ENCODE measurements at regions not wholly inside any gene's neighbourhood (a gene's known extent, or its start where the extent isn't known, plus 50 kb on each side); places are given as distances from the start of the nearest gene placed in this dataset.

DNA sequence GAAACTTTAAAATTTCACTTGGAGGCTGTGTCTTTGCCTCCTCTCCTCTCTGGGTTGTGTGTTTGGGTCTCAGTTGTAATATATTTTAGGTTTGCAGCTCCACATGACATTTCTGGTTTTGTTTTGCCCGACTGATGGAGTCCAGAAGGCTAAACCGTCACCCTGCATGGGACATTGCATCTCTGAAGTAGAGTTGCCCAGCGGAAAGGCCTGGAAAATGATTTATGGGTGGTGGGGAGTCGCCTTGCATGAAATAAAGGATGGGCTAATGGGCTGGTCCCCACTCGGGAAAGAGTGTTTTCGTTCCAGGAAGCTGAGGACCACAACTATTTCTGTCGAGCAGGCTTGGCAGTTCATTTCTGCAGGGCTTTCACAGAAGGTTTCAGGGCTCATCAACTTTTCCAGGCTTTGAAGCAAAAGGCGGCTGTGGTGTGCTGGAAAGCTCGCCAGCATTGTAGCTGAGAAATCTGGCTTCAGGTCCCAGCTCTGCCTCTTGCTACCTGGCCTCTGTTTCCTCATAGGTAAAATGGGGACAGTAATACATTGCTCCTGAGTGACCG is 74.8 kb upstream of the GSC start:
- H3K36me3 ChIP-seq (ENCODE audit: control insufficient read depth in 2 of 4, insufficient read depth in 4 of 4, low read length in 3 of 4), result no peaks in the 10 kb centered on the region
- TF ChIP-seq, protein P1, sequence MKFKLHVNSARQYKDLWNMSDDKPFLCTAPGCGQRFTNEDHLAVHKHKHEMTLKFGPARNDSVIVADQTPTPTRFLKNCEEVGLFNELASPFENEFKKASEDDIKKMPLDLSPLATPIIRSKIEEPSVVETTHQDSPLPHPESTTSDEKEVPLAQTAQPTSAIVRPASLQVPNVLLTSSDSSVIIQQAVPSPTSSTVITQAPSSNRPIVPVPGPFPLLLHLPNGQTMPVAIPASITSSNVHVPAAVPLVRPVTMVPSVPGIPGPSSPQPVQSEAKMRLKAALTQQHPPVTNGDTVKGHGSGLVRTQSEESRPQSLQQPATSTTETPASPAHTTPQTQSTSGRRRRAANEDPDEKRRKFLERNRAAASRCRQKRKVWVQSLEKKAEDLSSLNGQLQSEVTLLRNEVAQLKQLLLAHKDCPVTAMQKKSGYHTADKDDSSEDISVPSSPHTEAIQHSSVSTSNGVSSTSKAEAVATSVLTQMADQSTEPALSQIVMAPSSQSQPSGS (IDR thresholded peaks at IDR 0.05; ENCODE audit: low read length), result no peak
- TF ChIP-seq CBX5 (IDR thresholded peaks at IDR 0.05; ENCODE audit: low read depth, low read length) (no peak), ZNF274 (IDR thresholded peaks at IDR 0.05; ENCODE audit: borderline replicate concordance, extremely low read depth, low read length) (no peak), RBBP5 (IDR thresholded peaks at IDR 0.05; ENCODE audit: borderline replicate concordance, low read depth, low read length) (no peak), RXRA (IDR thresholded peaks at IDR 0.05; ENCODE audit: insufficient read depth, low read depth, low read length) (no peak), CEBPB (IDR thresholded peaks at IDR 0.05; ENCODE audit: low read depth, low read length) (no peak)
- TF ChIP-seq, protein P2, sequence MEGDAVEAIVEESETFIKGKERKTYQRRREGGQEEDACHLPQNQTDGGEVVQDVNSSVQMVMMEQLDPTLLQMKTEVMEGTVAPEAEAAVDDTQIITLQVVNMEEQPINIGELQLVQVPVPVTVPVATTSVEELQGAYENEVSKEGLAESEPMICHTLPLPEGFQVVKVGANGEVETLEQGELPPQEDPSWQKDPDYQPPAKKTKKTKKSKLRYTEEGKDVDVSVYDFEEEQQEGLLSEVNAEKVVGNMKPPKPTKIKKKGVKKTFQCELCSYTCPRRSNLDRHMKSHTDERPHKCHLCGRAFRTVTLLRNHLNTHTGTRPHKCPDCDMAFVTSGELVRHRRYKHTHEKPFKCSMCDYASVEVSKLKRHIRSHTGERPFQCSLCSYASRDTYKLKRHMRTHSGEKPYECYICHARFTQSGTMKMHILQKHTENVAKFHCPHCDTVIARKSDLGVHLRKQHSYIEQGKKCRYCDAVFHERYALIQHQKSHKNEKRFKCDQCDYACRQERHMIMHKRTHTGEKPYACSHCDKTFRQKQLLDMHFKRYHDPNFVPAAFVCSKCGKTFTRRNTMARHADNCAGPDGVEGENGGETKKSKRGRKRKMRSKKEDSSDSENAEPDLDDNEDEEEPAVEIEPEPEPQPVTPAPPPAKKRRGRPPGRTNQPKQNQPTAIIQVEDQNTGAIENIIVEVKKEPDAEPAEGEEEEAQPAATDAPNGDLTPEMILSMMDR (IDR thresholded peaks at IDR 0.05; ENCODE audit: control extremely low read depth in 1 of 3, insufficient read depth in 1 of 3, low read depth in 1 of 3, low read length in 3 of 3), result no peak
- TF ChIP-seq, protein P3, sequence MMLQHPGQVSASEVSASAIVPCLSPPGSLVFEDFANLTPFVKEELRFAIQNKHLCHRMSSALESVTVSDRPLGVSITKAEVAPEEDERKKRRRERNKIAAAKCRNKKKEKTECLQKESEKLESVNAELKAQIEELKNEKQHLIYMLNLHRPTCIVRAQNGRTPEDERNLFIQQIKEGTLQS (IDR thresholded peaks at IDR 0.05; ENCODE audit: insufficient read depth, low read depth, low read length), result no peak

More for the DNA sequence above, 74.8 kb upstream of the GSC start:
- Histone ChIP-seq H4K91ac (replicated peaks; ENCODE audit: insufficient read length, low read length) (no peak overlapping the region), H4K20me1 (replicated peaks in 1 of 2; ENCODE audit: control insufficient read depth in 1 of 2, insufficient read depth in 2 of 2, low read length in 2 of 2) (no peaks in the 10 kb centered on the region), H4K8ac (ENCODE audit: extremely low read depth, insufficient read depth, low read length) (no peak overlapping the region), H3K23ac (ENCODE audit: insufficient read length) (no peak overlapping the region), H3K56ac (replicated peaks; ENCODE audit: insufficient read length, low read depth, low read length) (no peak overlapping the region), H3K9me3 (ENCODE audit: insufficient read depth in 2 of 2, low read depth in 1 of 2, low read length in 1 of 2) (no peaks in the 10 kb centered on the region), H2BK20ac (ENCODE audit: low read length) (no peak overlapping the region), H2AFZ (ENCODE audit: low read length) (no peak overlapping the region), H3K14ac (ENCODE audit: insufficient read length) (no peak overlapping the region), H3K4me2 (ENCODE audit: insufficient read depth in 1 of 2, low read depth in 2 of 2, low read length in 2 of 2) (no peak overlapping the region), H4K5ac (ENCODE audit: insufficient read length, low read depth, low read length) (no peak overlapping the region), H3K4ac (replicated peaks; ENCODE audit: insufficient read length, low read depth, low read length) (no peak overlapping the region), H3K27ac (ENCODE audit: low read depth, low read length) (no peak overlapping the region), H3K27me3 (replicated peaks in 1 of 4; ENCODE audit: control insufficient read depth in 3 of 4, extremely low read depth in 1 of 4, insufficient read depth in 3 of 4, low read length in 3 of 4) (no peaks in the 10 kb centered on the region), H2BK15ac (ENCODE audit: low read length) (no peak overlapping the region), H3K9ac (replicated peaks in 1 of 4; ENCODE audit: extremely low read depth in 1 of 4, low read depth in 3 of 4, low read length in 3 of 4) (no peak overlapping the region), H3K18ac (ENCODE audit: extremely low read depth, low read length) (no peak overlapping the region), H3K4me3 (ENCODE audit: extremely low read depth in 1 of 4, insufficient read depth in 2 of 4, low read depth in 3 of 4, low read length in 4 of 4) (no peak overlapping the region), H2AK5ac (ENCODE audit: low read depth, low read length) (no peak overlapping the region), H2BK5ac (ENCODE audit: low read depth, low read length) (no peak overlapping the region), H3K79me2 (ENCODE audit: control insufficient read depth in 1 of 2, insufficient read depth in 2 of 2, low read length in 2 of 2) (no peaks in the 10 kb centered on the region), H3K4me1 (replicated peaks in 1 of 4; ENCODE audit: control insufficient read depth in 3 of 4, insufficient read depth in 4 of 4, low read length in 3 of 4) (no peaks in the 10 kb centered on the region), H3K23me2 (ENCODE audit: low read depth, low read length) (no peaks in the 10 kb centered on the region), H2BK12ac (ENCODE audit: low read depth, low read length) (no peak overlapping the region), H3K79me1 (ENCODE audit: low read depth, low read length) (no peaks in the 10 kb centered on the region), H2BK120ac (replicated peaks; ENCODE audit: low read depth, low read length) (no peak overlapping the region)
- WGBS, 2 experiments (ENCODE audit: extremely low coverage in 1 of 2, insufficient coverage in 1 of 2, insufficient read length in 1 of 2, insufficient replicate concordance in 2 of 2, low coverage in 1 of 2, low lambda C conversion rate in 2 of 2, missing lambda C conversion rate in 1 of 2), result 92% methylated on average over 10 of the region's 10 CpGs; no CpG with 5 or more reads in 1 of the 2 experiments
- ChIA-PET CTCF (ENCODE audit: partially characterized antibody) (interaction anchor here (1.4 kb wide), 1 partner anchor 29 kb away, joined by 4 read pairs; no protein-coding TSS in a partner anchor), POLR2A (ENCODE audit: partially characterized antibody) (interaction anchor here (1.5 kb wide), 1 partner anchor 8 kb away, joined by 3 read pairs; no protein-coding TSS in a partner anchor)
- FAIRE-seq, result no peak
- DNase-seq (ENCODE audit: low read depth in 1 of 2, low spot score in 2 of 2), result no peak

Data from H1 (cell line).